Ascending aorta (tissue), 2 donors: ENCODE measurements at regions not wholly inside any gene's neighbourhood (a gene's known extent, or its start where the extent isn't known, plus 50 kb on each side); places are given as distances from the start of the nearest gene placed in this dataset.

Experiments
- DNase-seq, 2 donors: peaks; one replicate each; pipeline ENCODE4 v3.0.0-alpha.2; 2019; ENCODE audit warnings: low spot score in 2 of 2
- H3K27ac ChIP-seq, 2 donors: fragments of 200-600 bp; sonication (generic); one replicate each; pipeline ENCODE4 v1.5.1; 2016 to 2017; ENCODE audit warnings: mild to moderate bottlenecking in 1 of 2
- H3K27me3 ChIP-seq: fragments of 200-600 bp; sonication (generic); one replicate; pipeline ENCODE4 v1.5.1; 2017
- H3K36me3 ChIP-seq, 2 donors: fragments of 200-600 bp; sonication (generic); one replicate each; pipeline ENCODE4 v1.5.1; 2016
- H3K4me1 ChIP-seq, 2 donors: fragments of 200-600 bp; sonication (generic); one replicate each; pipeline ENCODE4 v1.5.1; 2016 to 2017; ENCODE audit warnings: mild to moderate bottlenecking in 1 of 2
- H3K4me3 ChIP-seq, 2 donors: fragments of 200-600 bp; sonication (generic); one replicate each; pipeline ENCODE4 v1.5.1; 2016 to 2017; ENCODE audit warnings: mild to moderate bottlenecking in 1 of 2
- H3K9me3 ChIP-seq, 2 donors: fragments of 200-600 bp; sonication (generic); one replicate each; pipeline ENCODE4 v1.5.1; 2016
- CTCF ChIP-seq, 3 experiments: fragments of 200-600 bp in 2 of 3; fragments of 450-650 bp in 1 of 3; sonication (generic) in 2 of 3; IDR thresholded peaks; one replicate each; pipeline ENCODE4 v1.5.1; 2016 to 2019; ENCODE audit warnings: antibody characterized with exemption in 3 of 3, mild to moderate bottlenecking in 1 of 3, moderate library complexity in 1 of 3
- intact Hi-C: fragments of 100-400 bp; cut with DNase I; formaldehyde crosslinking; loops from one replicate; pipeline ENCODE4 v1.15.1; 2023

DNA sequence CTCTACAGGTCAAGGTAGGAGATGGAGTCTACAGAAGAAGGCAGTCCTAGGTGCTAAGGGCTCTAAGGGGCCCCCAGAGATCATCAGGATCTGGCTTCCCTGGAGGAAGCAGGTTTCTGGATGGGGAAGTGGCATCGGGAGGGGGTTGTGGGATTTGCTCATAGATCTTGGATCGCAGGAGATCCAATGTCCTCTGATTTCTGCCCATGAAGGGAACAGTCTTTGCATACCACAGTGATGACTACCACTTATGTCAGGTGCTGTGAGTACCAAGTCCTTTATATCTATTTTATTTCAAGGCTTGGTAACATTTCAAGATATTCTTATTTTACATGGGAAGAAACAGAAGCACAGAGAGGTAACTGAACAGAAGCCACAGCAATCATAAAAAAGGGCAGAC lies 164.0 kb downstream of the RGS9 start:
- H3K36me3 ChIP-seq, result no peaks in the 10 kb centered on the region
- no peaks in the 10 kb centered on the region for H3K9me3 ChIP-seq
- H3K27ac ChIP-seq, result no peak overlapping the region
- H3K4me1 ChIP-seq, result no peaks in the 10 kb centered on the region
- TF ChIP-seq CTCF (IDR thresholded peaks at IDR 0.05), result no peak
- no peak overlapping the region for H3K4me3 ChIP-seq
- no peak for DNase-seq
- no peaks in the 10 kb centered on the region for H3K27me3 ChIP-seq
- intact Hi-C loops, result no loop called here

DNA sequence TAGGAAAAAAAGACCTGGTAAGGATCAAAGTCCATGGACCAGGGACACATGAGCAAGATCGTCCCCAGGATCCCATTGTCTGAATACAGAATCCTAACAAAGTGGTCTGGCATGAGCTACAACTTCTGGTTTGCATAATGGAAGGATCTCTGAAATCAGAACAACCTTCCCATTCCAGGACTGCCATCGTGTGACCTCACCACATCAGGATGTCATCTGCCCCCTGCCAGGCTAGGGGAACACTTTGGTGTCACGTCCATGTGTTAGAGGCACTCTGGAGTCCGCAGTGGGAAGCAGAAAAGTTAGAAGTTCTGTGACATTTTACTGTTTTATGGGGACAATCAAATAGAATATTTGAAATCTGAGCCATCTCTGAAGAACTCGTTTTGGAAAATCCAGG lies 160.7 kb downstream of the RGS9 start:
- no peak for TF ChIP-seq CTCF (IDR thresholded peaks at IDR 0.05)
- no peak overlapping the region for H3K4me3 ChIP-seq
- H3K27me3 ChIP-seq, result no peaks in the 10 kb centered on the region
- H3K9me3 ChIP-seq, result no peaks in the 10 kb centered on the region
- intact Hi-C loops, result no loop called here
- no peak for DNase-seq
- H3K27ac ChIP-seq, result no peak overlapping the region
- H3K4me1 ChIP-seq, result peaks cover 0 to 3% of the 10 kb centered on the region in 2 donors
- H3K36me3 ChIP-seq, result no peaks in the 10 kb centered on the region

DNA sequence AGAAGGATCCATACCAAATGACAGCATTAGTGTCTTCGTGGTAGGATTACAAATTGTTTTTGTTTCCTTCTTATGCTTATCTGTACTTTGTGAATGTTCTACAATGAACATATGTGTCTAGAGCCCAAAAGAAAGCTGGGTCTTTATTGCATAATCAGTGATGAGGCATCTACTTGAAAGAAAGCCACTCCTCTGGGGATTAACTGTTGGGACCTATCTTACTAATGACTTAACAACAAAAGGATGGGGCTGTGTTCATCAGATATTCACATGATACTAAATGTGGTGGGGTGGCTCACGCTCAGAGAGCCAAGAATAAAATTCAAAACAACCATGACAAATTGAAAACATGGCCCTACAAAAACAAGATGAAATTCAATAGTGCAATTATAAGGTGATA lies 160.2 kb downstream of the RGS9 start:
- intact Hi-C loops, result no loop called here
- H3K9me3 ChIP-seq, result no peaks in the 10 kb centered on the region
- no peaks in the 10 kb centered on the region for H3K27me3 ChIP-seq
- H3K4me3 ChIP-seq, result no peak overlapping the region
- H3K27ac ChIP-seq, result no peak overlapping the region
- peaks cover 0 to 3% of the 10 kb centered on the region in 2 donors for H3K4me1 ChIP-seq
- no peak for DNase-seq
- no peaks in the 10 kb centered on the region for H3K36me3 ChIP-seq
- TF ChIP-seq CTCF (IDR thresholded peaks at IDR 0.05), result no peak

GRCh38 chr17:65294181-65294719 lies 157.1 kb downstream of the RGS9 start:
- Histone ChIP-seq H3K4me3 (no peak overlapping the region), H3K9me3 (no peaks in the 10 kb centered on the region), H3K27me3 (no peaks in the 10 kb centered on the region), H3K27ac (no peak overlapping the region), H3K36me3 (no peaks in the 10 kb centered on the region), H3K4me1 (peaks cover 0 to 3% of the 10 kb centered on the region in 2 donors)
- intact Hi-C loops, result loop anchor here (2.0 to 5.0 kb wide), 3 partner anchors 62 to 873 kb away; no protein-coding TSS in a partner anchor
- TF ChIP-seq CTCF (IDR thresholded peaks at IDR 0.05), result peak; percentile 64 to 84 (median 69)
- peak in 1 of 2 donors; percentile 71 for DNase-seq

GRCh38 chr17:65293584-65294180 lies 156.5 kb downstream of the RGS9 start:
- no peak for DNase-seq
- no peaks in the 10 kb centered on the region for H3K36me3 ChIP-seq
- H3K4me3 ChIP-seq, result no peak overlapping the region
- H3K4me1 ChIP-seq, result peaks cover 0 to 3% of the 10 kb centered on the region in 2 donors
- no peaks in the 10 kb centered on the region for H3K9me3 ChIP-seq
- no peak for TF ChIP-seq CTCF (IDR thresholded peaks at IDR 0.05)
- intact Hi-C loops, result loop anchor here (2.0 to 5.0 kb wide), 3 partner anchors 61 to 874 kb away; no protein-coding TSS in a partner anchor
- H3K27ac ChIP-seq, result no peak overlapping the region
- no peaks in the 10 kb centered on the region for H3K27me3 ChIP-seq
